Parathyroid adenoma (tissue), 2 donors: ENCODE measurements at regions not wholly inside any gene's neighbourhood (a gene's known extent, or its start where the extent isn't known, plus 50 kb on each side); places are given as distances from the start of the nearest gene placed in this dataset.

Source experiments
- H2AFZ ChIP-seq: fragments of 300-600 bp; sonication (generic); one replicate; pipeline ENCODE4 v1.7.0; 2017; ENCODE audit warnings: antibody characterized with exemption, mild to moderate bottlenecking
- H3K27ac ChIP-seq: fragments of 300-600 bp; sonication (generic); one replicate; pipeline ENCODE4 v1.7.0; 2017
- H3K27me3 ChIP-seq: fragments of 300-600 bp; sonication (generic); one replicate; pipeline ENCODE4 v1.7.0; 2017; ENCODE audit warnings: low read length; ENCODE audit not compliant: control insufficient read depth, insufficient read depth
- H3K36me3 ChIP-seq: fragments of 300-600 bp; sonication (generic); one replicate; pipeline ENCODE4 v1.7.0; 2017; ENCODE audit warnings: low read length; ENCODE audit not compliant: control insufficient read depth, insufficient read depth
- H3K4me1 ChIP-seq: fragments of 300-600 bp; sonication (generic); one replicate; pipeline ENCODE4 v1.7.0; 2017; ENCODE audit warnings: control low read depth
- H3K4me2 ChIP-seq: fragments of 300-600 bp; sonication (generic); one replicate; pipeline ENCODE4 v1.7.0; 2017; ENCODE audit warnings: low read length
- H3K4me3 ChIP-seq: fragments of 300-600 bp; sonication (generic); one replicate; pipeline ENCODE4 v1.7.0; 2017; ENCODE audit warnings: low read depth, low read length
- H3K79me2 ChIP-seq: fragments of 300-600 bp; sonication (generic); one replicate; pipeline ENCODE4 v1.7.0; 2017; ENCODE audit warnings: control low read depth
- H3K9ac ChIP-seq: fragments of 300-600 bp; sonication (generic); one replicate; pipeline ENCODE4 v1.7.0; 2017; ENCODE audit warnings: mild to moderate bottlenecking
- H3K9me3 ChIP-seq: fragments of 300-600 bp; sonication (generic); one replicate; pipeline ENCODE4 v1.7.0; 2017; ENCODE audit warnings: low read length; ENCODE audit not compliant: control insufficient read depth
- TF ChIP-seq, protein P1 (sequence below): fragments of 300-600 bp; sonication (generic); IDR thresholded peaks from one replicate; pipeline ENCODE4 v1.7.0; 2017; ENCODE audit warnings: antibody characterized with exemption, mild to moderate bottlenecking
- donor health status: primary hyperparathyroidism.

DNA sequence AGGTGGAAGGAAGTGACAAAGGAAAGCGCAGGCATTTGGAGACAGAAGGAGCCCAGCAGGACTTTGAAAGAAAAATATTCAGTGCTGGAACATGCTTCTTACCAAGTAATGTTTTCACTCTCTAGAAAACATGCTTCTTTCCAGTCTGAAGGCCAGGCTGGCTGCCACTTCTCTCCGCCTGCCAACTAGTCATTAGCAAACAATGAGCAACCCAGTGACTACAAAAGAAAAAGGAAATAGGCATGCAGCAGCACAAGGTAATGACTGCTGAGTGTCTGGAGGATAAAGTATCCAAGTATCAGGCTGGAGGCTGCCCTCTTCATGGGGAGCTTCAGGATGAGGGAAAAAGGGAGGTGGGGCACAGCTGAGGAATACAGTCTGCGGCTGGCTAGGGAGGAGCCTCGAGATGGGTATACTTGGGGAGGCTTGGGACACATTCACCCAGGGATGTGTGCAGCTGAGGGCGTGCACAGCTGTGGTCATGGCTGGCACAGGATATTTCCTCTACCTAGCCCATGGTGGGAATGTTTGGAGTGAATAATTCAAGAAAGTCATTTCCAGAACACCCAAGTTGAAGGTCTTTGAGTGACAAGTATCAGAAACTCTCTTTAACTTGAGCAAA lies 161.5 kb upstream of the KIF2A start:
- Histone ChIP-seq H3K4me3 (no peak overlapping the region), H3K36me3 (no peaks in the 10 kb centered on the region), H3K4me2 (no peak overlapping the region), H2AFZ (no peak overlapping the region), H3K4me1 (no peaks in the 10 kb centered on the region), H3K27me3 (no peaks in the 10 kb centered on the region), H3K27ac (no peak overlapping the region), H3K9me3 (no peaks in the 10 kb centered on the region), H3K79me2 (no peaks in the 10 kb centered on the region), H3K9ac (no peak overlapping the region)
- TF ChIP-seq, protein P1, sequence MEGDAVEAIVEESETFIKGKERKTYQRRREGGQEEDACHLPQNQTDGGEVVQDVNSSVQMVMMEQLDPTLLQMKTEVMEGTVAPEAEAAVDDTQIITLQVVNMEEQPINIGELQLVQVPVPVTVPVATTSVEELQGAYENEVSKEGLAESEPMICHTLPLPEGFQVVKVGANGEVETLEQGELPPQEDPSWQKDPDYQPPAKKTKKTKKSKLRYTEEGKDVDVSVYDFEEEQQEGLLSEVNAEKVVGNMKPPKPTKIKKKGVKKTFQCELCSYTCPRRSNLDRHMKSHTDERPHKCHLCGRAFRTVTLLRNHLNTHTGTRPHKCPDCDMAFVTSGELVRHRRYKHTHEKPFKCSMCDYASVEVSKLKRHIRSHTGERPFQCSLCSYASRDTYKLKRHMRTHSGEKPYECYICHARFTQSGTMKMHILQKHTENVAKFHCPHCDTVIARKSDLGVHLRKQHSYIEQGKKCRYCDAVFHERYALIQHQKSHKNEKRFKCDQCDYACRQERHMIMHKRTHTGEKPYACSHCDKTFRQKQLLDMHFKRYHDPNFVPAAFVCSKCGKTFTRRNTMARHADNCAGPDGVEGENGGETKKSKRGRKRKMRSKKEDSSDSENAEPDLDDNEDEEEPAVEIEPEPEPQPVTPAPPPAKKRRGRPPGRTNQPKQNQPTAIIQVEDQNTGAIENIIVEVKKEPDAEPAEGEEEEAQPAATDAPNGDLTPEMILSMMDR: no peak

DNA sequence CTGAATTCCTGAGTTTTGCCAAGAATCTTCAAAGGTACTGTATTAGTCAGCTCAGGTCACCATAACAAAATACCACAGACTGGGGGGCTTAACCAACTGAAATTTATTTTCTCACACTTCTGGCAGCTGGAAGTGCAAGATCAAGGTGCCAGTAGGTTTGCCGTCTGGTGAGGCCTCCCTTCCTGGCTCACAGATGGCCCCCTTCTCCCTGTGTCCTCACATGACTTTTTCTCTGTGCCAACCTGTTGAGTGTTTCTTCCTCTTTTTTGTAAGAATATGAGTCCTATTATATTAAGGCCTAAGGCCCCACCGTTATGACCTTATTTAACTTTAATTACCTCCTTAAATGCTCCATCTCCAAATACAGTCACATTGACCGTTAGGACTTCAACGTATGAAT lies 156.1 kb upstream of the KIF2A start:
- Histone ChIP-seq H3K27ac (no peak overlapping the region), H3K27me3 (no peaks in the 10 kb centered on the region)
- TF ChIP-seq, protein P1: no peak

DNA sequence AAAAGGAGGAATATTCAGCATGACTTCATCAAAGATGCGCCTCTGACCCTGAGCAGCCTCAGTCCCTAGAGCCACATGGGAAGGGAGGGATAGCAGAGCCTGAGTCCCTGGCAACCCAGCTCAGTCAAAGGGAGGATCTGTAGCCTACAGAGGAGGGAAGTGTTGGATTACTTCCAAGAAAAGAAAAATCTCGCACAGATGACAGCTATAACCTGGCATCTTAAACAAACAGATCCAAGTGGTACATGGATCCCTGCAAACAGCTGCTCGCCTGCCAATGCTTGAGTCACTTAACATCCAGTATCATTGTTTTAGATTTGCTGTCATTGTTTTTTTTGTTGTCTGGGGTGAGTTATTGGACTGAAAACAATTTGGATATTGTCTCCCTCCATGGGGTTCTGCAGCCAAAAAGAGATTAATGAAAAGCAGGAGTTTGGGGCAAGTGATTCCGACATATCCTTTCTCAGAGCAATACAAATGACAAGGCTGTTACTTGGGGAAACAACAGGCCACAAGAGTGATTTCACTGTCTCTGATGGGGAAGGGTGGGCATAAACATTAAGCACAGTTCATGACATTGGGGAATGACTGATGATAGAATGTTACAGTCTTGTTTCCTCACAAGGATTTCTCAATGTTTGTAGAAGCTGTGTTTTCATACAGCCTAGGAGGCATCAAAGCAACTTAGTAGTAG lies 153.5 kb upstream of the KIF2A start:
- H3K27me3 ChIP-seq: no peaks in the 10 kb centered on the region
- no peaks in the 10 kb centered on the region for H3K4me1 ChIP-seq
- H2AFZ ChIP-seq: no peak overlapping the region
- no peaks in the 10 kb centered on the region for H3K9me3 ChIP-seq
- no peak overlapping the region for H3K27ac ChIP-seq
- TF ChIP-seq, protein P1: no peak
- no peak overlapping the region for H3K9ac ChIP-seq
- H3K4me3 ChIP-seq: no peak overlapping the region
- H3K4me2 ChIP-seq: no peak overlapping the region
- H3K79me2 ChIP-seq: no peaks in the 10 kb centered on the region
- H3K36me3 ChIP-seq: no peaks in the 10 kb centered on the region

More for the DNA sequence above, 156.1 kb upstream of the KIF2A start:
- Histone ChIP-seq H3K4me1 (no peaks in the 10 kb centered on the region), H3K4me2 (no peak overlapping the region), H3K36me3 (no peaks in the 10 kb centered on the region), H3K9ac (no peak overlapping the region), H3K9me3 (no peaks in the 10 kb centered on the region), H3K79me2 (no peaks in the 10 kb centered on the region), H2AFZ (no peak overlapping the region), H3K4me3 (no peak overlapping the region)

DNA sequence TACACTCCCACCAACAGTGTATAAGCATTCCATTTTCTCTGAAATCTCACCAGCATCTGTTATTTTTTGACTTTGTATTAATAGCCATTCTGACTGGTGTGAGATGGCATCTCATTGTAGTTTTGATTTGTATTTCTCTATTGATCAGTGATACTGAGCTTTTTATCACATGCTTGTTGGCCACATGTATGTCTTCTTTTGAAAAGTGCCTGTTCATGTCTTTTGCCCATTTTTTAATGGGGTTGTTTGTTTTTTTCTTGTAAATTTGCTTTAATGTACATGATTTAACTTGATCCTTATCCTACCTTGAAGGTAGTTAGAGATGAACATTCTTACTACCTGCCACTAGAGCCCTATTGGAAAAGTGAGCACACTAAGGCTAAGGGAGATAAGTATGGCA lies 151.2 kb upstream of the KIF2A start:
- TF ChIP-seq, protein P1: no peak
- Histone ChIP-seq H2AFZ (no peak overlapping the region), H3K27ac (no peak overlapping the region), H3K4me2 (no peak overlapping the region), H3K9ac (no peak overlapping the region), H3K36me3 (no peaks in the 10 kb centered on the region), H3K4me1 (no peaks in the 10 kb centered on the region), H3K4me3 (no peak overlapping the region), H3K79me2 (no peaks in the 10 kb centered on the region), H3K27me3 (no peaks in the 10 kb centered on the region), H3K9me3 (no peaks in the 10 kb centered on the region)

DNA sequence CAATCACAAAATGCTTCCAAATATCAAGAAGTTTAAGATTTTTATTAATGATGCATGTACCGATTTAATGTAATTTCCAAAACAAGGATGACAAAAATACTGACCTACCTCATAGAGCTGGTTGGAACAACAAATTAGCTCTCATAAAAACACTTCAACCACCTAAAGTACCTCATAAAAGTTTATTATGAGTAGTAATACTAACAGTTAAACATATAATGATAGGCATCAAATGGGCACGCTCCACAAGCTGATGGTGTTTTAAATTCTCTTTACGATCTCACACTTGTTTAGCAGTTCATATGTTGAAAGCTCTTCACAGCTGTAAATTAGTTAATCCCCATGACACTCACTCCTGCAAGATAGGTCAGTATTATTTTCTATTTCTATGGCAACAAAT lies 150.0 kb upstream of the KIF2A start:
- Histone ChIP-seq H3K27me3 (no peaks in the 10 kb centered on the region), H3K4me2 (no peak overlapping the region), H3K36me3 (no peaks in the 10 kb centered on the region), H3K9ac (no peak overlapping the region), H3K4me1 (no peaks in the 10 kb centered on the region), H2AFZ (no peak overlapping the region), H3K79me2 (no peaks in the 10 kb centered on the region), H3K9me3 (no peaks in the 10 kb centered on the region), H3K27ac (no peak overlapping the region), H3K4me3 (no peak overlapping the region)
- TF ChIP-seq, protein P1: no peak
